GM12878 (cell line): ENCODE measurements at regions not wholly inside any gene's neighbourhood (a gene's known extent, or its start where the extent isn't known, plus 50 kb on each side); places are given as distances from the start of the nearest gene placed in this dataset.

Source experiments
- ATAC-seq: fragments of 200-7000 bp; cut with Tn5 transposase; 3 replicates; pipeline ENCODE4 v1.9.1; 2020; ENCODE audit warnings: mild to moderate bottlenecking, moderate library complexity
- BruUV-seq: library from RNA; stranded (reverse); fragments of 400-500 nt; replicated peaks from 2 replicates; lab custom pipeline; 2021; lab: Mats Ljungman, UMichigan
- CTCF ChIA-PET: fragments of 300-600 bp; sonication (Branson Sonifier 250); formaldehyde crosslinking; extraction: SDS; loops from one replicate; lab custom pipeline; 2021; ENCODE audit warnings: inconsistent platforms; lab: Yijun Ruan, JAX
- POLR2A ChIA-PET: fragments of 350-600 bp; formaldehyde crosslinking; extraction: SDS; loops from one replicate; lab custom pipeline; 2021; ENCODE audit warnings: inconsistent platforms; lab: Charles Lee
- RAD21 ChIA-PET: fragments of 300-600 bp; sonication (Branson Sonifier 250); formaldehyde crosslinking; loops from one replicate; lab custom pipeline; 2023; ENCODE audit warnings: antibody characterized with exemption; ENCODE audit not compliant: unreplicated experiment; lab: Charles Lee
- SMC1A ChIA-PET: fragments of 300-600 bp; sonication (Branson Sonifier 250); formaldehyde crosslinking; loops from one replicate; lab custom pipeline; 2023; ENCODE audit not compliant: unreplicated experiment, uncharacterized antibody; lab: Charles Lee
- DNase-seq: peaks from one replicate; pipeline ENCODE4 v3.0.0-alpha.2; 2011; ENCODE audit warnings: low read depth, low spot score
- FAIRE-seq: peaks from 3 replicates; lab custom pipeline; 2011; peaks lifted over from hg19 to GRCh38; lab: Jason Lieb, UNC
- H2AFZ ChIP-seq: 2 replicates; pipeline ENCODE4 v1.6.0; 2011; ENCODE audit warnings: low read depth, low read length, control low read depth; ENCODE audit not compliant: control insufficient read depth
- H3K27ac ChIP-seq: 2 replicates; pipeline ENCODE4 v1.5.1; 2011; ENCODE audit warnings: control low read depth; ENCODE audit not compliant: control insufficient read depth, insufficient read depth
- H3K27me3 ChIP-seq, 2 experiments: replicated peaks in 1 of 2; 2 replicates each; pipeline versions ENCODE4 v1.6.0 to v1.6.1; 2011; ENCODE audit warnings: low read length in 1 of 2; ENCODE audit not compliant: control insufficient read depth in 2 of 2, insufficient read depth in 2 of 2
- H3K36me3 ChIP-seq, 2 experiments: 2 replicates each; pipeline ENCODE4 v1.5.1; 2011; ENCODE audit warnings: low read length in 1 of 2; ENCODE audit not compliant: control insufficient read depth in 2 of 2, insufficient read depth in 2 of 2
- H3K4me1 ChIP-seq: 2 replicates; pipeline ENCODE4 v1.6.1; 2011; ENCODE audit warnings: mild to moderate bottlenecking, low read length, moderate library complexity, mixed read lengths; ENCODE audit not compliant: control insufficient read depth, insufficient read depth
- H3K4me2 ChIP-seq: 2 replicates; pipeline ENCODE4 v1.6.0; 2011; ENCODE audit warnings: control low read depth; ENCODE audit not compliant: control insufficient read depth, insufficient read depth
- H3K4me3 ChIP-seq: fragments of 200-600 bp; sonication (generic); 2 replicates; pipeline ENCODE4 v1.5.1; 2016
- H3K79me2 ChIP-seq: 2 replicates; pipeline ENCODE4 v1.6.0; 2011; ENCODE audit warnings: low read length; ENCODE audit not compliant: control insufficient read depth, insufficient read depth
- H3K9ac ChIP-seq: 2 replicates; pipeline ENCODE4 v1.8.0; 2011; ENCODE audit warnings: low read length, control low read depth, mixed read lengths; ENCODE audit not compliant: control insufficient read depth, insufficient read depth
- H3K9me3 ChIP-seq: replicated peaks from 3 replicates; pipeline ENCODE4 v1.5.1; 2011; ENCODE audit warnings: mild to moderate bottlenecking, low read length; ENCODE audit not compliant: control insufficient read depth, insufficient read depth
- H4K20me1 ChIP-seq: 2 replicates; pipeline ENCODE4 v1.6.0; 2011; ENCODE audit not compliant: control insufficient read depth, insufficient read depth
- BACH1 ChIP-seq: fragments of 450-650 bp; IDR thresholded peaks from 2 replicates; pipeline ENCODE4 v1.6.1; 2017; ENCODE audit warnings: mild to moderate bottlenecking, borderline replicate concordance
- BCLAF1 ChIP-seq: fragments of 450-650 bp; IDR thresholded peaks from 2 replicates; pipeline ENCODE4 v1.6.1; 2017; ENCODE audit warnings: antibody characterized with exemption, mild to moderate bottlenecking, moderate library complexity
- BHLHE40 ChIP-seq, 2 experiments: fragments of 450-650 bp in 1 of 2; IDR thresholded peaks; 2 replicates each; pipeline ENCODE4 v1.6.1; 2011 to 2017; ENCODE audit warnings: low read depth in 2 of 2, borderline replicate concordance in 1 of 2, improper control_type of control experiment in 1 of 2, low read length in 1 of 2, mild to moderate bottlenecking in 1 of 2
- CBFB ChIP-seq: IDR thresholded peaks from 2 replicates; pipeline ENCODE4 v1.6.1; 2016; ENCODE audit warnings: antibody characterized with exemption, low read depth
- CBX3 ChIP-seq: fragments of 200-600 bp; sonication (generic); IDR thresholded peaks from 2 replicates; pipeline ENCODE4 v1.6.1; 2016; ENCODE audit warnings: low read depth, borderline replicate concordance
- CHD1 ChIP-seq: IDR thresholded peaks from 2 replicates; pipeline ENCODE4 v1.6.1; 2012; ENCODE audit warnings: low read depth, low read length, improper control_type of control experiment
- FOXK2 ChIP-seq: fragments of 450-650 bp; IDR thresholded peaks from 2 replicates; pipeline ENCODE4 v1.6.1; 2017; ENCODE audit warnings: mild to moderate bottlenecking, moderate library complexity
- JUNB ChIP-seq: IDR thresholded peaks from 2 replicates; pipeline ENCODE4 v1.6.1; 2016; ENCODE audit warnings: antibody characterized with exemption, mild to moderate bottlenecking
- MTA3 ChIP-seq: IDR thresholded peaks from 2 replicates; pipeline ENCODE4 v1.6.1; 2012; ENCODE audit warnings: low read length, inconsistent platforms, borderline replicate concordance
- NFYB ChIP-seq: IDR thresholded peaks from 2 replicates; pipeline ENCODE4 v1.6.1; 2011; ENCODE audit warnings: low read depth, mild to moderate bottlenecking, low read length, improper control_type of control experiment, moderate library complexity; ENCODE audit not compliant: insufficient read depth
- RELB ChIP-seq: fragments of 450-650 bp; IDR thresholded peaks from 2 replicates; pipeline ENCODE4 v1.6.1; 2017; ENCODE audit warnings: low read depth, mild to moderate bottlenecking, moderate library complexity
- RUNX3 ChIP-seq: IDR thresholded peaks from 2 replicates; pipeline ENCODE4 v1.6.1; 2012; ENCODE audit warnings: low read length, inconsistent platforms
- SIX5 ChIP-seq: IDR thresholded peaks from 2 replicates; pipeline ENCODE4 v1.6.1; 2011; ENCODE audit warnings: mild to moderate bottlenecking, low read depth, low read length, moderate library complexity; ENCODE audit not compliant: severe bottlenecking
- SPI1 ChIP-seq: IDR thresholded peaks from 2 replicates; pipeline ENCODE4 v1.6.1; 2011; ENCODE audit warnings: low read depth, mild to moderate bottlenecking, low read length, moderate library complexity, borderline replicate concordance; ENCODE audit not compliant: insufficient read depth
- ZNF592 ChIP-seq: fragments of 450-650 bp; IDR thresholded peaks from 2 replicates; pipeline ENCODE4 v1.6.1; 2017; ENCODE audit warnings: mild to moderate bottlenecking, moderate library complexity
- ZSCAN29 ChIP-seq: fragments of 450-650 bp; IDR thresholded peaks from 2 replicates; pipeline ENCODE4 v1.6.1; 2017; ENCODE audit warnings: mild to moderate bottlenecking, moderate library complexity
- WGBS: methylation state at CpG from one replicate; pipeline ENCODE4 v1.1.6; 2016; ENCODE audit warnings: low lambda C conversion rate; ENCODE audit not compliant: insufficient replicate concordance, insufficient coverage; ENCODE audit errors: missing lambda C conversion rate; 5-methylcytosine and 5-hydroxymethylcytosine counted together
- in situ Hi-C: fragments of 300-500 bp; cut with MboI; formaldehyde crosslinking; loops from 9 replicates; pipeline ENCODE4 v1.14.3; 2018; ENCODE audit warnings: mixed read lengths
- intact Hi-C: fragments of 100-400 bp; cut with micrococcal nuclease; formaldehyde crosslinking; loops from one replicate; pipeline ENCODE4 v1.14.2; 2022; ENCODE audit not compliant: unreplicated experiment

- TF ChIP-seq BCLAF1 (no peak), SIX5 (no peak), CHD1 (no peak), CBFB (no peak)
Measured at GRCh38 chr12:91958816-91959215, 186.8 kb downstream of the BTG1 start (continued).

DNA sequence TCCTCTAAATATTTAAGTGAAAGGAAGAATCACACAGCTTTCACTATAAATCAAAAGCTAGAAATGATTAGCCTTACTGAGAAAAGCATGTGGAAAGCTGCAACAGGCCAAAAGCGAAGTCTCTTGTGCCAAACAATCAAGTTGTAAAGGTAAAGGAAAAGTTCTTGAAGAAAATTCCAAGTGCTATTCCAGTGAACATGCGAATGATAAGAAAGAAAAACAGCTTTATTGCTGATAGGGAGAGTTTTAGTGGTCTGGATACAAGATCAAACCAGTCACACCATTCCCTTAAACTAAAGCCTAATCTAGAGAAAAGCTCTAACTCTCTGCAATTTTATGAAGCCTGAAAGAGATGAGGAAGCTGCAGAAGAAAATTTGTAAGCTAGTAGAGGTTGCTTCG, 190.9 kb downstream of the BTG1 start:
- FAIRE-seq (no peak), DNase-seq (no peak), ATAC-seq (no peak)
- Histone ChIP-seq H3K27me3 (no peaks in the 10 kb centered on the region), H3K27ac (no peak overlapping the region), H3K4me1 (no peaks in the 10 kb centered on the region), H3K9me3 (peaks cover 2% of the 10 kb centered on the region; the same call in 1 of the 3 replicates), H3K36me3 (no peaks in the 10 kb centered on the region), H4K20me1 (no peaks in the 10 kb centered on the region), H2AFZ (no peak overlapping the region), H3K4me2 (no peak overlapping the region), H3K79me2 (no peaks in the 10 kb centered on the region), H3K9ac (no peak overlapping the region), H3K4me3 (no peak overlapping the region)
- in situ Hi-C loops (no loop called here), intact Hi-C loops (no loop called here)
- SMC1A ChIA-PET, result interaction anchor here (1.2 to 1.3 kb wide), 3 partner anchors 13 to 180 kb away, joined by 3 to 6 read pairs (median 3); no protein-coding TSS in a partner anchor
- RAD21 ChIA-PET, result no interaction called here
- POLR2A ChIA-PET, result no interaction called here
- WGBS, result 38% methylated on average over 3 of the region's 3 CpGs
- BruUV-seq, result no TSS peak
- CTCF ChIA-PET, result interaction anchor here (0.8 to 1.7 kb wide), 4 partner anchors 10 to 144 kb away, joined by 3 to 5 read pairs (median 4); no protein-coding TSS in a partner anchor
- TF ChIP-seq JUNB (no peak), SIX5 (no peak), NFYB (no peak), BACH1 (no peak), BHLHE40 (IDR thresholded peaks at IDR 0.05; ENCODE audit: borderline replicate concordance in 1 of 2, low read depth in 2 of 2, low read length in 1 of 2) (no peak), FOXK2 (no peak), RELB (no peak), CBX3 (no peak), RUNX3 (no peak), SPI1 (no peak), ZSCAN29 (no peak), MTA3 (no peak), ZNF592 (no peak)
